ENCODE measurements at regions not wholly inside any gene's neighbourhood (a gene's known extent, or its start where the extent isn't known, plus 50 kb on each side); places are given as distances from the start of the nearest gene placed in this dataset.

- no peak for DNase-seq
- peak overlapping the region; percentile 70 for H3K4me3 Mint-ChIP-seq
- H3K27me3 Mint-ChIP-seq (ENCODE audit: low read depth in 2 of 2), result peaks cover 25 to 34% of the 10 kb centered on the region in 2 donors
- H3K9me3 Mint-ChIP-seq, result no peaks in the 10 kb centered on the region
- Histone ChIP-seq H3K4me3 (ENCODE audit: low read length) (no peak overlapping the region), H3K4me1 (ENCODE audit: control insufficient read depth, insufficient read depth, low read length) (no peaks in the 10 kb centered on the region), H3K27ac (ENCODE audit: low read length) (no peak overlapping the region), H3K36me3 (ENCODE audit: control insufficient read depth, insufficient read depth, low read length) (no peaks in the 10 kb centered on the region), H3K9me3 (ENCODE audit: control insufficient read depth, insufficient read depth, low read length) (no peaks in the 10 kb centered on the region), H3K27me3 (ENCODE audit: control insufficient read depth, insufficient read depth, low read length) (peaks cover 7% of the 10 kb centered on the region)
- peak; percentile 57 for TF ChIP-seq CTCF (IDR thresholded peaks at IDR 0.05)
- no peak for ATAC-seq
- H3K27ac Mint-ChIP-seq, result no peak overlapping the region
- H3K36me3 Mint-ChIP-seq, result no peaks in the 10 kb centered on the region
- H3K4me1 Mint-ChIP-seq, result peaks cover 0 to 5% of the 10 kb centered on the region in 2 donors
- 55% methylated on average over 8 of the region's 8 CpGs for WGBS (ENCODE audit: insufficient coverage)
- intact Hi-C loops (cut with micrococcal nuclease), result loop anchor here (1.0 to 10.0 kb wide), 4 partner anchors 201 to 649 kb away; no protein-coding TSS in a partner anchor
These were observed 99.6 kb upstream of the MAML3 start for GRCh38 chr4:140253556-140254027.

GRCh38 chr4:140252742-140253555 is 99.0 kb upstream of the MAML3 start:
- no peak overlapping the region for H3K27ac Mint-ChIP-seq
- peaks cover 27 to 41% of the 10 kb centered on the region in 2 donors for H3K27me3 Mint-ChIP-seq (ENCODE audit: low read depth in 2 of 2)
- peak; percentile 53 to 79 for DNase-seq

GRCh38 chr4:140252141-140252741 is 98.3 kb upstream of the MAML3 start:
- H3K4me3 Mint-ChIP-seq, result peak overlapping the region; percentile 73
- H3K27me3 Mint-ChIP-seq (ENCODE audit: low read depth in 2 of 2), result peaks cover 29 to 42% of the 10 kb centered on the region in 2 donors
- H3K4me1 Mint-ChIP-seq, result peaks cover 0 to 5% of the 10 kb centered on the region in 2 donors
- 34% methylated on average over 19 of the region's 19 CpGs for WGBS (ENCODE audit: insufficient coverage)
- intact Hi-C loops (cut with micrococcal nuclease), result loop anchor here (2.0 to 10.0 kb wide), 3 partner anchors 200 to 647 kb away; no protein-coding TSS in a partner anchor
- no peaks in the 10 kb centered on the region for H3K4me1 ChIP-seq (ENCODE audit: control insufficient read depth, insufficient read depth, low read length)
- TF ChIP-seq CTCF (IDR thresholded peaks at IDR 0.05), result no peak
- H3K9me3 ChIP-seq (ENCODE audit: control insufficient read depth, insufficient read depth, low read length), result no peaks in the 10 kb centered on the region
- H3K9me3 Mint-ChIP-seq, result no peaks in the 10 kb centered on the region
- DNase-seq (peak in 1 of 2 donors; percentile 15), ATAC-seq (no peak)
- H3K36me3 ChIP-seq (ENCODE audit: control insufficient read depth, insufficient read depth, low read length), result no peaks in the 10 kb centered on the region
- no peak overlapping the region for H3K4me3 ChIP-seq (ENCODE audit: low read length)
- H3K27ac Mint-ChIP-seq, result no peak overlapping the region
- no peaks in the 10 kb centered on the region for H3K36me3 Mint-ChIP-seq
- no peak overlapping the region for H3K27ac ChIP-seq (ENCODE audit: low read length)
- H3K27me3 ChIP-seq (ENCODE audit: control insufficient read depth, insufficient read depth, low read length), result peaks cover 7% of the 10 kb centered on the region

More at GRCh38 chr4:140252742-140253555, 99.0 kb upstream of the MAML3 start:
- Mint-ChIP-seq H3K36me3 (no peaks in the 10 kb centered on the region), H3K9me3 (no peaks in the 10 kb centered on the region), H3K4me1 (peaks cover 0 to 5% of the 10 kb centered on the region in 2 donors), H3K4me3 (peak overlapping the region; percentile 70)
- ATAC-seq, result peak; percentile 79 to 89 (median 80)
- intact Hi-C loops (cut with micrococcal nuclease), result loop anchor here (1.0 to 10.0 kb wide), 4 partner anchors 201 to 648 kb away; no protein-coding TSS in a partner anchor
- under 1% methylated on average over 71 of the region's 72 CpGs for WGBS (ENCODE audit: insufficient coverage)
- peak overlapping the region; percentile 44 for H3K4me3 ChIP-seq (ENCODE audit: low read length)
- H3K36me3 ChIP-seq (ENCODE audit: control insufficient read depth, insufficient read depth, low read length), result no peaks in the 10 kb centered on the region
- H3K9me3 ChIP-seq (ENCODE audit: control insufficient read depth, insufficient read depth, low read length), result no peaks in the 10 kb centered on the region
- no peaks in the 10 kb centered on the region for H3K4me1 ChIP-seq (ENCODE audit: control insufficient read depth, insufficient read depth, low read length)
- peaks cover 7% of the 10 kb centered on the region for H3K27me3 ChIP-seq (ENCODE audit: control insufficient read depth, insufficient read depth, low read length)
- TF ChIP-seq CTCF (IDR thresholded peaks at IDR 0.05), result peak; percentile 98
- H3K27ac ChIP-seq (ENCODE audit: low read length), result no peak overlapping the region

Data from natural killer cell (primary cell).